Activated CD8-positive, alpha-beta T cell treated with anti-CD3 and anti-CD28 coated beads for 36 hours (primary cell): ENCODE measurements at regions not wholly inside any gene's neighbourhood (a gene's known extent, or its start where the extent isn't known, plus 50 kb on each side); places are given as distances from the start of the nearest gene placed in this dataset.

Source experiments
- ATAC-seq: fragments of 200-7000 bp; cut with Tn5 transposase; one replicate; pipeline ENCODE4 v1.10.0; 2021; ENCODE audit warnings: mild to moderate bottlenecking, moderate library complexity
- CTCF ChIA-PET: fragments of 350-600 bp; sonication (Branson Sonifier 250); formaldehyde crosslinking; loops from one replicate; lab custom pipeline; 2021; ENCODE audit warnings: antibody characterized with exemption; lab: Charles Lee
- POLR2A ChIA-PET: fragments of 350-600 bp; sonication (Branson Sonifier 250); formaldehyde crosslinking; loops from one replicate; lab custom pipeline; 2021; ENCODE audit warnings: antibody characterized with exemption; lab: Charles Lee
- DNase-seq: peaks from one replicate; pipeline ENCODE4 v3.0.0-alpha.2; 2020
- H3K27ac Mint-ChIP-seq: one replicate; pipeline ENCODE4 v1.8.0; 2021; ENCODE audit warnings: mild to moderate bottlenecking, mixed read lengths
- H3K27me3 Mint-ChIP-seq: one replicate; pipeline ENCODE4 v1.8.0; 2021; ENCODE audit warnings: mixed read lengths
- H3K36me3 Mint-ChIP-seq: one replicate; pipeline ENCODE4 v1.8.0; 2021; ENCODE audit warnings: low read depth, mixed read lengths
- H3K4me1 Mint-ChIP-seq: one replicate; pipeline ENCODE4 v1.8.0; 2021; ENCODE audit warnings: low read depth, mixed read lengths
- H3K4me3 Mint-ChIP-seq: one replicate; pipeline ENCODE4 v1.8.0; 2021; ENCODE audit warnings: mild to moderate bottlenecking, moderate library complexity, mixed read lengths
- H3K9me3 Mint-ChIP-seq: one replicate; pipeline ENCODE4 v1.8.0; 2021; ENCODE audit warnings: mixed read lengths
- CTCF ChIP-seq: fragments of 200-600 bp; IDR thresholded peaks from one replicate; pipeline ENCODE4 v1.8.0; 2022; ENCODE audit warnings: antibody characterized with exemption, mild to moderate bottlenecking
- intact Hi-C: fragments of 100-400 bp; cut with micrococcal nuclease; formaldehyde crosslinking; loops from one replicate; pipeline ENCODE4 v1.10.0; 2022

- POLR2A ChIA-PET, result interaction anchor here (0.8 kb wide), 1 partner anchor 8 kb away, joined by 3 read pairs; no protein-coding TSS in a partner anchor
- Mint-ChIP-seq H3K4me1 (peaks cover 18% of the 10 kb centered on the region), H3K36me3 (no peaks in the 10 kb centered on the region), H3K4me3 (no peak overlapping the region), H3K9me3 (no peaks in the 10 kb centered on the region), H3K27ac (no peak overlapping the region), H3K27me3 (no peaks in the 10 kb centered on the region)
- CTCF ChIA-PET, result no interaction called here
- DNase-seq (no peak), ATAC-seq (no peak)
- TF ChIP-seq CTCF, result no peak
- intact Hi-C loops, result no loop called here
These were observed 109.5 kb upstream of the JUN start for GRCh38 chr1:58893257-58893869.

- H3K36me3 Mint-ChIP-seq, result no peaks in the 10 kb centered on the region
- DNase-seq (no peak), ATAC-seq (no peak)
- H3K4me3 Mint-ChIP-seq, result no peak overlapping the region
- H3K4me1 Mint-ChIP-seq, result peaks cover 4% of the 10 kb centered on the region
- no peak for TF ChIP-seq CTCF
- no peaks in the 10 kb centered on the region for H3K9me3 Mint-ChIP-seq
- POLR2A ChIA-PET, result no interaction called here
- CTCF ChIA-PET, result no interaction called here
- H3K27me3 Mint-ChIP-seq, result no peaks in the 10 kb centered on the region
- intact Hi-C loops, result no loop called here
- no peak overlapping the region for H3K27ac Mint-ChIP-seq
These were observed 111.2 kb upstream of the JUN start for GRCh38 chr1:58895082-58895481.

- POLR2A ChIA-PET, result interaction anchor here (1.1 to 1.7 kb wide), 2 partner anchors 14 to 112 kb away, joined by 3 to 4 read pairs; partner anchors contain the start of gene JUN
- Mint-ChIP-seq H3K27me3 (no peaks in the 10 kb centered on the region), H3K36me3 (no peaks in the 10 kb centered on the region), H3K4me3 (no peak overlapping the region), H3K27ac (no peak overlapping the region), H3K4me1 (peaks cover 3% of the 10 kb centered on the region), H3K9me3 (no peaks in the 10 kb centered on the region)
- intact Hi-C loops, result no loop called here
- TF ChIP-seq CTCF, result no peak
- DNase-seq (no peak), ATAC-seq (no peak)
- CTCF ChIA-PET, result no interaction called here
These were observed 111.8 kb upstream of the JUN start for GRCh38 chr1:58895559-58896145.

GRCh38 chr1:58896246-58897183 is 112.7 kb upstream of the JUN start:
- ATAC-seq (no peak), DNase-seq (no peak)
- ChIA-PET CTCF (no interaction called here), POLR2A (interaction anchor here (0.6 to 1.7 kb wide), 3 partner anchors 15 to 687 kb away, joined by 3 to 4 read pairs (median 3); partner anchors contain the start of gene JUN)
- Mint-ChIP-seq H3K4me1 (peaks cover 3% of the 10 kb centered on the region), H3K36me3 (no peaks in the 10 kb centered on the region), H3K4me3 (no peak overlapping the region), H3K27me3 (no peaks in the 10 kb centered on the region), H3K9me3 (no peaks in the 10 kb centered on the region), H3K27ac (no peak overlapping the region)
- intact Hi-C loops, result no loop called here
- TF ChIP-seq CTCF, result no peak
